Type B pancreatic cell (in vitro differentiated cells): ENCODE measurements at regions not wholly inside any gene's neighbourhood (a gene's known extent, or its start where the extent isn't known, plus 50 kb on each side); places are given as distances from the start of the nearest gene placed in this dataset.

Source experiments
- DNase-seq: peaks from one replicate; pipeline ENCODE4 v3.0.0; 2021; ENCODE audit warnings: mixed read lengths; ENCODE audit not compliant: unreplicated experiment; ENCODE audit errors: extremely low spot score
- H3K27ac Mint-ChIP-seq: 2 replicates; pipeline ENCODE4 v1.8.0; 2021; ENCODE audit warnings: mild to moderate bottlenecking, mixed read lengths
- H3K27me3 Mint-ChIP-seq: 2 replicates; pipeline ENCODE4 v1.8.0; 2021; ENCODE audit warnings: mixed read lengths
- H3K36me3 Mint-ChIP-seq: 2 replicates; pipeline ENCODE4 v1.8.0; 2021; ENCODE audit warnings: mixed read lengths
- H3K4me1 Mint-ChIP-seq: one replicate; pipeline ENCODE4 v1.8.0; 2021; ENCODE audit warnings: mixed read lengths; ENCODE audit not compliant: unreplicated experiment
- H3K4me3 Mint-ChIP-seq: 2 replicates; pipeline ENCODE4 v1.8.0; 2021; ENCODE audit warnings: mild to moderate bottlenecking, mixed read lengths
- H3K9me3 Mint-ChIP-seq: 2 replicates; pipeline ENCODE4 v1.8.0; 2021; ENCODE audit warnings: mixed read lengths
- TF ChIP-seq, protein P1 (sequence below): fragments of 200-600 bp; sonication (generic); conservative IDR thresholded peaks from 2 replicates; pipeline ENCODE4 v1.5.0; 2021; ENCODE audit warnings: antibody characterized with exemption, mild to moderate bottlenecking

DNA sequence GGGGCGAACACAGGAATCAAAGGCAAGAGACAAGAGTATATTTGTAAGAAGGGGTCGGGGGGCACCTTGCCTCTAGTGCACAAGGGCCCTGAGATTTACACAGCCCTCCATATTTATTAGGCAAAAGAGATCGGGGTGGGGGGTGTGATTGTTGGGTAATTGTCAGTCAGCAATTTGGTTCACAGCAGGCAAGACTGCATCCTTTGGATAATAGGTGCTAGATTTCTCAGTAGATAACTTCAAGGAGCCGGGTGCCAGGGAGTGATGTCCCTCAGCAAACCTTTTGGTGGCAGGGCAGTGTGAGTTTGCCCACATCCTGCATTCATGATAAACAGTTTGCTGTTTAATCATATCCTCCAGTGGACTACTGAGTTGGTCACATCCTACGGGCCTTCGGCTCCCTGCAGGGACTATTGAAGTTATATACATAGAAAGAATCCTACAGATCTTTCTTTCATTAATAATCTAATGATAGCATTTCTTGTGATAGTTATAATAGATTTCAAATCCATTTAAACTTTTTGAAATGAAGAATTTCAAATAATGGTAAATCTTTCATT lies 178.5 kb downstream of the GNAI1 start:
- H3K27me3 Mint-ChIP-seq: peaks cover 8% of the 10 kb centered on the region
- DNase-seq: no peak
- H3K36me3 Mint-ChIP-seq: no peaks in the 10 kb centered on the region
- H3K9me3 Mint-ChIP-seq: peaks cover 7% of the 10 kb centered on the region
- peaks cover 14% of the 10 kb centered on the region for H3K4me1 Mint-ChIP-seq
- H3K27ac Mint-ChIP-seq: no peak overlapping the region
- H3K4me3 Mint-ChIP-seq: no peak overlapping the region
- TF ChIP-seq, protein P1, sequence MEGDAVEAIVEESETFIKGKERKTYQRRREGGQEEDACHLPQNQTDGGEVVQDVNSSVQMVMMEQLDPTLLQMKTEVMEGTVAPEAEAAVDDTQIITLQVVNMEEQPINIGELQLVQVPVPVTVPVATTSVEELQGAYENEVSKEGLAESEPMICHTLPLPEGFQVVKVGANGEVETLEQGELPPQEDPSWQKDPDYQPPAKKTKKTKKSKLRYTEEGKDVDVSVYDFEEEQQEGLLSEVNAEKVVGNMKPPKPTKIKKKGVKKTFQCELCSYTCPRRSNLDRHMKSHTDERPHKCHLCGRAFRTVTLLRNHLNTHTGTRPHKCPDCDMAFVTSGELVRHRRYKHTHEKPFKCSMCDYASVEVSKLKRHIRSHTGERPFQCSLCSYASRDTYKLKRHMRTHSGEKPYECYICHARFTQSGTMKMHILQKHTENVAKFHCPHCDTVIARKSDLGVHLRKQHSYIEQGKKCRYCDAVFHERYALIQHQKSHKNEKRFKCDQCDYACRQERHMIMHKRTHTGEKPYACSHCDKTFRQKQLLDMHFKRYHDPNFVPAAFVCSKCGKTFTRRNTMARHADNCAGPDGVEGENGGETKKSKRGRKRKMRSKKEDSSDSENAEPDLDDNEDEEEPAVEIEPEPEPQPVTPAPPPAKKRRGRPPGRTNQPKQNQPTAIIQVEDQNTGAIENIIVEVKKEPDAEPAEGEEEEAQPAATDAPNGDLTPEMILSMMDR: no peak

- H3K27ac Mint-ChIP-seq: peak overlapping the region; percentile 36
- peaks cover 7% of the 10 kb centered on the region for H3K9me3 Mint-ChIP-seq
- DNase-seq: no peak
- peak overlapping the region; percentile 4 for H3K4me3 Mint-ChIP-seq
- no peaks in the 10 kb centered on the region for H3K36me3 Mint-ChIP-seq
- TF ChIP-seq, protein P1: no peak
- peaks cover 5% of the 10 kb centered on the region for H3K27me3 Mint-ChIP-seq
- peaks cover 14% of the 10 kb centered on the region for H3K4me1 Mint-ChIP-seq
Measured at GRCh38 chr7:80312139-80312661, 177.6 kb downstream of the GNAI1 start.

GRCh38 chr7:80311313-80311712 lies 176.7 kb downstream of the GNAI1 start:
- Mint-ChIP-seq H3K36me3 (no peaks in the 10 kb centered on the region), H3K27me3 (peaks cover 5% of the 10 kb centered on the region), H3K4me1 (peaks cover 11% of the 10 kb centered on the region), H3K27ac (no peak overlapping the region), H3K4me3 (no peak overlapping the region), H3K9me3 (peaks cover 7% of the 10 kb centered on the region)
- DNase-seq: no peak
- TF ChIP-seq, protein P1: no peak

DNA sequence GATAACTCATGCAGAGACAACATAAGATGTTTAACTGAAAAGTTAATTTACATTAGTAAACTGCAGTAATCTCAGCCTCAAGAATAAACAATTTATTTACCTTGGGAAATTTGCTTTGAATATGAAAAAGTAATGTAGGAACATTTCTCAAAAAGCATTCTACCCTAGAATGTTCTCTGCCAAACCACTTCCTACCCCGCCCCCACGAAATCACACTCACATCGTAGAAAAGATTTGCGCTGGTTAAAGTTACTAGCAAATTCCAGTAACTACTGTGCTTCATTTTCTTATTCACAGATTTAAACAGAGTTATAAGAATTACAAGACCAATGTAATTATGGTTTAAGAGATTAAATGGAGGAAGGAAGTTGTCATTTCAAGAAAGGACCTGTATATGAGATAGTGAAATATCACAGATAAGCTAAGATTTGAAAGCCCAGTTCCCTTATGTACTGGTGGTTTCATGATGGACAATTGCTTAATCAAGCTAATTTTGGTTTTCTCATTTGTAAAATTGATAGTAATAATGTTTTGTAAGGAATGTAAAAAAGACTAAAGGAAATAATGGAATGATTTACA lies 175.4 kb downstream of the GNAI1 start:
- Mint-ChIP-seq H3K9me3 (peaks cover 7% of the 10 kb centered on the region), H3K4me1 (peaks cover 6% of the 10 kb centered on the region), H3K27ac (no peak overlapping the region), H3K4me3 (no peak overlapping the region), H3K36me3 (no peaks in the 10 kb centered on the region), H3K27me3 (peaks cover 5% of the 10 kb centered on the region)
- TF ChIP-seq, protein P1: no peak
- no peak for DNase-seq

GRCh38 chr7:80309377-80309776 lies 174.7 kb downstream of the GNAI1 start:
- Mint-ChIP-seq H3K36me3 (no peaks in the 10 kb centered on the region), H3K4me1 (peaks cover 6% of the 10 kb centered on the region), H3K27me3 (peaks cover 5% of the 10 kb centered on the region), H3K4me3 (no peak overlapping the region), H3K9me3 (peaks cover 7% of the 10 kb centered on the region), H3K27ac (no peak overlapping the region)
- TF ChIP-seq, protein P1: no peak
- DNase-seq: no peak
